ENCODE measurements at regions not wholly inside any gene's neighbourhood (a gene's known extent, or its start where the extent isn't known, plus 50 kb on each side); places are given as distances from the start of the nearest gene placed in this dataset.

GRCh38 chr14:44283836-44284235 lies 223.2 kb downstream of the FSCB start:
- no peak for TF ChIP-seq CTCF (IDR thresholded peaks at IDR 0.05; ENCODE audit: low read depth, low read length)
- no peak for DNase-seq
- Histone ChIP-seq H3K4me3 (ENCODE audit: low read depth, low read length) (no peak overlapping the region), H3K27me3 (no peaks in the 10 kb centered on the region), H3K4me1 (no peaks in the 10 kb centered on the region), H3K9me3 (no peaks in the 10 kb centered on the region), H3K36me3 (no peaks in the 10 kb centered on the region)

- no peak overlapping the region for H3K4me3 ChIP-seq (ENCODE audit: low read depth, low read length)
- no peak for TF ChIP-seq CTCF (IDR thresholded peaks at IDR 0.05; ENCODE audit: low read depth, low read length)
- no peaks in the 10 kb centered on the region for H3K9me3 ChIP-seq
- no peaks in the 10 kb centered on the region for H3K4me1 ChIP-seq
- DNase-seq, result no peak
- H3K36me3 ChIP-seq, result no peaks in the 10 kb centered on the region
- no peaks in the 10 kb centered on the region for H3K27me3 ChIP-seq
Observed at GRCh38 chr14:44279357-44279756, 227.7 kb downstream of the FSCB start.

GRCh38 chr14:44271637-44272036 lies 235.4 kb downstream of the FSCB start:
- no peaks in the 10 kb centered on the region for H3K4me1 ChIP-seq
- no peak for TF ChIP-seq CTCF (IDR thresholded peaks at IDR 0.05; ENCODE audit: low read depth, low read length)
- no peaks in the 10 kb centered on the region for H3K27me3 ChIP-seq
- no peak for DNase-seq
- H3K9me3 ChIP-seq, result no peaks in the 10 kb centered on the region
- H3K4me3 ChIP-seq (ENCODE audit: low read depth, low read length), result no peak overlapping the region
- no peaks in the 10 kb centered on the region for H3K36me3 ChIP-seq

GRCh38 chr14:44271006-44271405 lies 236.1 kb downstream of the FSCB start:
- no peaks in the 10 kb centered on the region for H3K4me1 ChIP-seq
- no peak overlapping the region for H3K4me3 ChIP-seq (ENCODE audit: low read depth, low read length)
- no peak for DNase-seq
- no peaks in the 10 kb centered on the region for H3K36me3 ChIP-seq
- H3K27me3 ChIP-seq, result no peaks in the 10 kb centered on the region
- H3K9me3 ChIP-seq, result no peaks in the 10 kb centered on the region
- TF ChIP-seq CTCF (IDR thresholded peaks at IDR 0.05; ENCODE audit: low read depth, low read length), result no peak

GRCh38 chr14:44265246-44265645 lies 241.8 kb downstream of the FSCB start:
- TF ChIP-seq CTCF (IDR thresholded peaks at IDR 0.05; ENCODE audit: low read depth, low read length), result no peak
- DNase-seq, result no peak
- Histone ChIP-seq H3K36me3 (no peaks in the 10 kb centered on the region), H3K27me3 (no peaks in the 10 kb centered on the region), H3K4me1 (no peaks in the 10 kb centered on the region), H3K4me3 (ENCODE audit: low read depth, low read length) (no peak overlapping the region), H3K9me3 (no peaks in the 10 kb centered on the region)

- no peak for TF ChIP-seq CTCF (IDR thresholded peaks at IDR 0.05; ENCODE audit: low read depth, low read length)
- no peak for DNase-seq
- Histone ChIP-seq H3K36me3 (no peaks in the 10 kb centered on the region), H3K4me1 (no peaks in the 10 kb centered on the region), H3K9me3 (no peaks in the 10 kb centered on the region; the same call in 1 of the 2 replicates), H3K4me3 (ENCODE audit: low read depth, low read length) (no peak overlapping the region), H3K27me3 (no peaks in the 10 kb centered on the region)
Observed at GRCh38 chr14:44215660-44216059, 291.4 kb downstream of the FSCB start.

Data from BE2C (cell line).